Caco-2 (cell line): ENCODE measurements at regions not wholly inside any gene's neighbourhood (a gene's known extent, or its start where the extent isn't known, plus 50 kb on each side); places are given as distances from the start of the nearest gene placed in this dataset.

Source experiments
- BruUV-seq: library from RNA; stranded (reverse); fragments of 400-500 nt; replicated peaks from 2 replicates; lab custom pipeline; 2021; lab: Mats Ljungman, UMichigan
- CTCF ChIA-PET: fragments of 300-600 bp; sonication (Branson Sonifier 250); formaldehyde crosslinking; loops from one replicate; lab custom pipeline; 2022; ENCODE audit warnings: antibody characterized with exemption; lab: Charles Lee
- POLR2A ChIA-PET: fragments of 300-600 bp; sonication (Branson Sonifier 250); formaldehyde crosslinking; loops from one replicate; lab custom pipeline; 2022; ENCODE audit warnings: antibody characterized with exemption; lab: Charles Lee
- DNase-seq, 2 experiments: peaks; one replicate each; pipeline versions ENCODE4 v3.0.0 to v3.0.0-alpha.2; 2020 to 2022
- H3K27me3 ChIP-seq: replicated peaks from 2 replicates; pipeline ENCODE4 v1.6.0; 2011; ENCODE audit warnings: low read length; ENCODE audit not compliant: control insufficient read depth, insufficient read depth
- H3K36me3 ChIP-seq: 2 replicates; pipeline ENCODE4 v1.5.1; 2011; ENCODE audit warnings: low read length; ENCODE audit not compliant: control insufficient read depth, insufficient read depth
- H3K4me1 ChIP-seq: fragments of 250-450 bp; sonication (Bioruptor Pico); 2 replicates; pipeline ENCODE4 v1.5.1; 2020; ENCODE audit warnings: mild to moderate bottlenecking
- H3K4me3 ChIP-seq: 2 replicates; pipeline ENCODE4 v1.5.1; 2011; ENCODE audit warnings: low read depth, mild to moderate bottlenecking, control low read depth, low read length
- H3K9me3 ChIP-seq: fragments of 250-450 bp; sonication (Bioruptor Pico); 2 replicates; pipeline ENCODE4 v1.5.1; 2020; ENCODE audit warnings: mild to moderate bottlenecking, moderate library complexity
- H3K27ac Mint-ChIP-seq: one replicate; pipeline ENCODE4 v1.8.0; 2022; ENCODE audit warnings: mixed read lengths; ENCODE audit not compliant: unreplicated experiment
- H3K27me3 Mint-ChIP-seq: one replicate; pipeline ENCODE4 v1.8.0; 2022; ENCODE audit warnings: mixed read lengths; ENCODE audit not compliant: insufficient read depth, unreplicated experiment
- H3K36me3 Mint-ChIP-seq: one replicate; pipeline ENCODE4 v1.8.0; 2022; ENCODE audit warnings: mild to moderate bottlenecking, mixed read lengths; ENCODE audit not compliant: insufficient read depth, unreplicated experiment
- H3K4me1 Mint-ChIP-seq: one replicate; pipeline ENCODE4 v1.8.0; 2022; ENCODE audit warnings: low read depth, mixed read lengths; ENCODE audit not compliant: unreplicated experiment
- H3K4me3 Mint-ChIP-seq: one replicate; pipeline ENCODE4 v1.8.0; 2022; ENCODE audit warnings: mild to moderate bottlenecking, moderate library complexity, mixed read lengths; ENCODE audit not compliant: unreplicated experiment
- H3K9me3 Mint-ChIP-seq: one replicate; pipeline ENCODE4 v1.8.0; 2022; ENCODE audit warnings: mixed read lengths; ENCODE audit not compliant: unreplicated experiment
- CTCF ChIP-seq, 2 experiments: fragments of 200-600 bp in 1 of 2; IDR thresholded peaks; 1 replicate in 1 of 2; 2 replicates in 1 of 2; pipeline versions ENCODE4 v1.5.1 to v1.8.0; 2011 to 2022; ENCODE audit warnings: antibody characterized with exemption in 1 of 2, control low read depth in 1 of 2, inconsistent platforms in 1 of 2, low read depth in 1 of 2, low read length in 1 of 2, mild to moderate bottlenecking in 1 of 2, moderate library complexity in 1 of 2; ENCODE audit not compliant: insufficient read depth in 1 of 2, severe bottlenecking in 1 of 2, unreplicated experiment in 1 of 2
- intact Hi-C: fragments of 100-400 bp; cut with micrococcal nuclease; formaldehyde crosslinking; loops from one replicate; pipeline ENCODE4 v1.10.0; 2022; ENCODE audit not compliant: unreplicated experiment

- Mint-ChIP-seq H3K4me3 (no peak overlapping the region), H3K36me3 (no peaks in the 10 kb centered on the region)
- intact Hi-C loops, result loop anchor here (5.0 kb wide), 1 partner anchor 247 kb away; the partner anchor contains the start of gene PDE5A
These were observed 192.8 kb downstream of the MAD2L1 start for GRCh38 chr4:119873794-119874325.

GRCh38 chr4:119873132-119873531 lies 193.5 kb downstream of the MAD2L1 start:
- ChIA-PET POLR2A (no interaction called here), CTCF (no interaction called here)
- no peaks in the 10 kb centered on the region for H3K27me3 ChIP-seq
- intact Hi-C loops, result loop anchor here (5.0 kb wide), 1 partner anchor 246 kb away; the partner anchor contains the start of gene PDE5A
- H3K36me3 ChIP-seq, result no peaks in the 10 kb centered on the region
- H3K4me3 ChIP-seq, result no peak overlapping the region
- no TSS peak for BruUV-seq
- Mint-ChIP-seq H3K27me3 (peaks cover 2% of the 10 kb centered on the region), H3K27ac (no peak overlapping the region), H3K4me3 (no peak overlapping the region), H3K4me1 (peaks cover 11% of the 10 kb centered on the region), H3K36me3 (no peaks in the 10 kb centered on the region), H3K9me3 (no peaks in the 10 kb centered on the region)
- H3K9me3 ChIP-seq, result no peaks in the 10 kb centered on the region
- TF ChIP-seq CTCF (IDR thresholded peaks at IDR 0.05; ENCODE audit: insufficient read depth in 1 of 2, low read depth in 1 of 2, low read length in 1 of 2, severe bottlenecking in 1 of 2, unreplicated experiment in 1 of 2), result no peak
- no peak for DNase-seq
- H3K4me1 ChIP-seq, result no peaks in the 10 kb centered on the region

More at GRCh38 chr4:119873794-119874325, 192.8 kb downstream of the MAD2L1 start:
- TF ChIP-seq CTCF (IDR thresholded peaks at IDR 0.05; ENCODE audit: insufficient read depth in 1 of 2, low read depth in 1 of 2, low read length in 1 of 2, severe bottlenecking in 1 of 2, unreplicated experiment in 1 of 2), result no peak
- Mint-ChIP-seq H3K27ac (no peak overlapping the region), H3K27me3 (peaks cover 2% of the 10 kb centered on the region), H3K9me3 (no peaks in the 10 kb centered on the region), H3K4me1 (peaks cover 11% of the 10 kb centered on the region)
- POLR2A ChIA-PET, result no interaction called here
- H3K4me3 ChIP-seq, result no peak overlapping the region
- no peaks in the 10 kb centered on the region for H3K27me3 ChIP-seq
- CTCF ChIA-PET, result no interaction called here
- H3K36me3 ChIP-seq, result no peaks in the 10 kb centered on the region
- no peaks in the 10 kb centered on the region for H3K4me1 ChIP-seq
- no TSS peak for BruUV-seq
- DNase-seq, result no peak
- H3K9me3 ChIP-seq, result no peaks in the 10 kb centered on the region

GRCh38 chr4:119872371-119873016 lies 194.2 kb downstream of the MAD2L1 start:
- Mint-ChIP-seq H3K4me3 (no peak overlapping the region), H3K27ac (no peak overlapping the region)

More at GRCh38 chr4:119872371-119873016, 194.2 kb downstream of the MAD2L1 start:
- peaks cover 2% of the 10 kb centered on the region for H3K27me3 Mint-ChIP-seq
- Histone ChIP-seq H3K4me3 (no peak overlapping the region), H3K4me1 (no peaks in the 10 kb centered on the region), H3K9me3 (no peaks in the 10 kb centered on the region), H3K36me3 (no peaks in the 10 kb centered on the region), H3K27me3 (no peaks in the 10 kb centered on the region)
- no peak for TF ChIP-seq CTCF (IDR thresholded peaks at IDR 0.05; ENCODE audit: insufficient read depth in 1 of 2, low read depth in 1 of 2, low read length in 1 of 2, severe bottlenecking in 1 of 2, unreplicated experiment in 1 of 2)
- DNase-seq, result no peak
- BruUV-seq, result no TSS peak
- peaks cover 11% of the 10 kb centered on the region for H3K4me1 Mint-ChIP-seq
- CTCF ChIA-PET, result no interaction called here
- POLR2A ChIA-PET, result no interaction called here
- intact Hi-C loops, result loop anchor here (5.0 kb wide), 1 partner anchor 245 kb away; the partner anchor contains the start of gene PDE5A
- H3K36me3 Mint-ChIP-seq, result no peaks in the 10 kb centered on the region
- no peaks in the 10 kb centered on the region for H3K9me3 Mint-ChIP-seq
